Testis (tissue), 2 donors: ENCODE measurements at regions not wholly inside any gene's neighbourhood (a gene's known extent, or its start where the extent isn't known, plus 50 kb on each side); places are given as distances from the start of the nearest gene placed in this dataset.

ENCODE experiments used
- DNase-seq: peaks from one replicate; pipeline ENCODE4 v3.0.0-alpha.2; 2019
- H3K27ac ChIP-seq, 2 donors: fragments of 200-600 bp; sonication (generic); one replicate each; pipeline ENCODE4 v1.5.1; 2019
- H3K27me3 ChIP-seq: fragments of 200-600 bp; sonication (generic); one replicate; pipeline ENCODE4 v1.5.1; 2019
- H3K36me3 ChIP-seq: fragments of 200-600 bp; sonication (generic); one replicate; pipeline ENCODE4 v1.5.1; 2017; ENCODE audit warnings: low read depth; ENCODE audit errors: missing control alignments
- H3K4me1 ChIP-seq: fragments of 200-600 bp; sonication (generic); one replicate; pipeline ENCODE4 v1.5.1; 2019
- H3K4me3 ChIP-seq, 2 donors: fragments of 200-600 bp; sonication (generic); one replicate each; pipeline ENCODE4 v1.5.1; 2017 to 2019
- H3K9me3 ChIP-seq: fragments of 200-600 bp; sonication (generic); one replicate; pipeline ENCODE4 v1.5.1; 2017
- POLR2A ChIP-seq: fragments of 450-650 bp; IDR thresholded peaks from one replicate; pipeline ENCODE4 v1.6.1; 2017; ENCODE audit warnings: antibody characterized with exemption, mild to moderate bottlenecking, moderate library complexity
- WGBS, 2 donors: methylation state at CpG; one replicate each; pipeline ENCODE4 v1.1.5; 2018; 5-methylcytosine and 5-hydroxymethylcytosine counted together
- intact Hi-C: fragments of 100-400 bp; cut with DNase I; formaldehyde crosslinking; loops from one replicate; pipeline ENCODE4 v1.15.1; 2023; ENCODE audit warnings: low total_unique reads
- TF ChIP-seq, protein P1 (sequence below), 3 experiments: fragments of 450-650 bp in 2 of 3; fragments of 200-600 bp in 1 of 3; sonication (generic) in 1 of 3; IDR thresholded peaks; one replicate each; pipeline ENCODE4 v1.5.1; 2016 to 2019; ENCODE audit warnings: antibody characterized with exemption in 3 of 3, mild to moderate bottlenecking in 2 of 3, moderate library complexity in 1 of 3

GRCh38 chr12:76240281-76240680 lies 107.9 kb downstream of the BBS10 start:
- no peaks in the 10 kb centered on the region for H3K27me3 ChIP-seq
- H3K4me3 ChIP-seq: no peak overlapping the region
- H3K4me1 ChIP-seq: no peaks in the 10 kb centered on the region
- intact Hi-C loops: no loop called here
- 88 to 95% methylated on average over 3 to 6 of the region's 6 CpGs for WGBS, 2 donors
- DNase-seq: no peak
- no peaks in the 10 kb centered on the region for H3K36me3 ChIP-seq
- TF ChIP-seq POLR2A: no peak
- TF ChIP-seq, protein P1, sequence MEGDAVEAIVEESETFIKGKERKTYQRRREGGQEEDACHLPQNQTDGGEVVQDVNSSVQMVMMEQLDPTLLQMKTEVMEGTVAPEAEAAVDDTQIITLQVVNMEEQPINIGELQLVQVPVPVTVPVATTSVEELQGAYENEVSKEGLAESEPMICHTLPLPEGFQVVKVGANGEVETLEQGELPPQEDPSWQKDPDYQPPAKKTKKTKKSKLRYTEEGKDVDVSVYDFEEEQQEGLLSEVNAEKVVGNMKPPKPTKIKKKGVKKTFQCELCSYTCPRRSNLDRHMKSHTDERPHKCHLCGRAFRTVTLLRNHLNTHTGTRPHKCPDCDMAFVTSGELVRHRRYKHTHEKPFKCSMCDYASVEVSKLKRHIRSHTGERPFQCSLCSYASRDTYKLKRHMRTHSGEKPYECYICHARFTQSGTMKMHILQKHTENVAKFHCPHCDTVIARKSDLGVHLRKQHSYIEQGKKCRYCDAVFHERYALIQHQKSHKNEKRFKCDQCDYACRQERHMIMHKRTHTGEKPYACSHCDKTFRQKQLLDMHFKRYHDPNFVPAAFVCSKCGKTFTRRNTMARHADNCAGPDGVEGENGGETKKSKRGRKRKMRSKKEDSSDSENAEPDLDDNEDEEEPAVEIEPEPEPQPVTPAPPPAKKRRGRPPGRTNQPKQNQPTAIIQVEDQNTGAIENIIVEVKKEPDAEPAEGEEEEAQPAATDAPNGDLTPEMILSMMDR (IDR thresholded peaks at IDR 0.05): no peak
- H3K27ac ChIP-seq: no peak overlapping the region
- no peaks in the 10 kb centered on the region for H3K9me3 ChIP-seq

GRCh38 chr12:76238688-76239087 lies 109.5 kb downstream of the BBS10 start:
- Histone ChIP-seq H3K27me3 (no peaks in the 10 kb centered on the region), H3K4me1 (no peaks in the 10 kb centered on the region), H3K9me3 (no peaks in the 10 kb centered on the region), H3K27ac (no peak overlapping the region), H3K36me3 (no peaks in the 10 kb centered on the region), H3K4me3 (no peak overlapping the region)
- TF ChIP-seq, protein P1 (IDR thresholded peaks at IDR 0.05): no peak
- no peak for TF ChIP-seq POLR2A
- DNase-seq: no peak
- intact Hi-C loops: no loop called here
- WGBS, 2 donors: 75 to 88% methylated on average over 4 of the region's 4 CpGs

DNA sequence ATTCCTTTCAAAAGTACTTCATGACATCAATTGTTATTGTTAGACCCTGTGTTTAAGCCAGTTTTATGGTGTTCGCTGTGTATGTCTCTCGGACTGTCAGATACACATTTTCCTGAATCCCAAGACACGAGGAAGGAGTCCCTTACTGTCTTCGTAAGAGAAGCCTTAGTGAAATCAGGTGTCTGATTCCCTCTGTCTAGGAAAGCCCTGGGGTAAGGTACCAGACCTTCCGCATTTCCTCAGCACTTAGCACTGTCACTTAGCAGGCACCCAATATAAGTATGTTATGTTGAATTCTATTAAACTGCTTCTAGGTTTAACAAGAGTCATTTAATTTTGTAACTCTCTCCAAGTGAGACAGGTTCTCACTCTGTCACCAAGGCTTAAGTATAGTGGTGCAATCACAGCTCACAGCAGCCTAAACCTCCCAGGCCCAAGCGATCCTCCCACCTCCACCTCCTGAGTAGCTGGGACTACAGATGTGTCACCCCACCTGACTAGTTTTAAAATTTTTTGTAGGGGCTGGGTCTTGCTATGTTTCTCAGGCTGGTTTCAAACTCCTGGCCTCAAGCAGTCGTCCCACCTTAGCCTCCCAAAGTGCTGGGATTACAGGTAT lies 111.0 kb downstream of the BBS10 start:
- H3K9me3 ChIP-seq: no peaks in the 10 kb centered on the region
- no peaks in the 10 kb centered on the region for H3K27me3 ChIP-seq
- 86 to 92% methylated on average over 7 of the region's 7 CpGs for WGBS, 2 donors
- no peak overlapping the region for H3K27ac ChIP-seq
- intact Hi-C loops: no loop called here
- H3K4me3 ChIP-seq: no peak overlapping the region
- H3K36me3 ChIP-seq: no peaks in the 10 kb centered on the region
- no peak for DNase-seq
- TF ChIP-seq, protein P1 (IDR thresholded peaks at IDR 0.05): no peak
- no peak for TF ChIP-seq POLR2A
- H3K4me1 ChIP-seq: no peaks in the 10 kb centered on the region

DNA sequence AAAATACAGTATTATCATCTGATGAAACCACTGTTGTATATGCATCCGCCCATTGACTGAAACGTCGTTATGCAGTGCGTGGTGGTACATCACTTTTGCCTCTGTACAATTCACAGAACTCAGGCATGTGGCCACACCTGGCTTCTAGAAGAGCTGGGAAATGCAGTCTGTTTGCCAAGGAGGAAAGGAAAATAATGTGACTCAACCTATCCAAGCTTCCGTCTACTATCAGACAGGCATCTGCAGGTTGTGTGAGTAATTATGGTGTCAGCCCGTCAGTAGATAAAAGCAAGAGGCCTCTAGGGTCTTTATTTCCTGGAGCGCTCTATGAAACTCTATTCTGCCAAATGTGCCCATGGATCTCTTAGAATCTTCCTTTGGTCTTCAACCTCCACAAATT lies 111.6 kb downstream of the BBS10 start:
- 78 to 85% methylated on average over 7 of the region's 7 CpGs for WGBS, 2 donors
- no peak for DNase-seq
- Histone ChIP-seq H3K27ac (no peak overlapping the region), H3K4me1 (no peaks in the 10 kb centered on the region), H3K9me3 (no peaks in the 10 kb centered on the region), H3K27me3 (no peaks in the 10 kb centered on the region), H3K36me3 (no peaks in the 10 kb centered on the region), H3K4me3 (no peak overlapping the region)
- intact Hi-C loops: no loop called here
- TF ChIP-seq, protein P1 (IDR thresholded peaks at IDR 0.05): no peak
- TF ChIP-seq POLR2A: no peak

DNA sequence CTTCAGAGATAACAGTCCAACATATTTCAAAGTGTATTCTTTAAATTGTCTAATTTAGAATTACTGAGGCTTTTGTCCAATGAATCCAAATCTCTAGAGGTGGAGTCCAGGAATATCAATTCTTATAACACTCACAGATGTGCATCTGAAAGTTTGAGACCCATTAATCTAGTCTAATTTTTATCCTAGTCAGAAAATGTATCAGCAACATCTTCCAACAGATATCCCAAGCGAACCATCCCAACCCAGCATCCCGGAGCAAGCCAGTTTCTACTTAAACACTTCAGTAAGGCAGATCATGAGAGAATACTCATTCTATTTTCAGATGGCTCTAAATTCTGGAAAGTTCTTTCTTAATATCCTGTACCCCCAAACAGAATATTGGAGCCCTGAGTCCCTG lies 113.5 kb downstream of the BBS10 start:
- intact Hi-C loops: no loop called here
- Histone ChIP-seq H3K9me3 (no peaks in the 10 kb centered on the region), H3K4me1 (no peaks in the 10 kb centered on the region), H3K27ac (no peak overlapping the region), H3K4me3 (no peak overlapping the region), H3K36me3 (no peaks in the 10 kb centered on the region), H3K27me3 (no peaks in the 10 kb centered on the region)
- WGBS, 2 donors: 95 to 98% methylated on average over 2 of the region's 2 CpGs
- TF ChIP-seq, protein P1 (IDR thresholded peaks at IDR 0.05): no peak
- TF ChIP-seq POLR2A: no peak
- no peak for DNase-seq
